UCSD-AML1 (cell line): ENCODE measurements at regions not wholly inside any gene's neighbourhood (a gene's known extent, or its start where the extent isn't known, plus 50 kb on each side); places are given as distances from the start of the nearest gene placed in this dataset.
"Not testable (repeated sequence)": the region's sequence is repeated elsewhere in the genome, so short reads cannot be mapped to it uniquely, and the experiment has no call there.

Source experiments
- DNase-seq: peaks from one replicate; lab custom pipeline; 2025; ENCODE audit not compliant: unreplicated experiment; lab: John Stamatoyannopoulos, UW

- no peak for DNase-seq
Measured at GRCh38 chr3:144683065-144683464, 711.4 kb downstream of the DIPK2A start.

- no peak for DNase-seq
Measured at GRCh38 chr3:144687862-144688261, 716.2 kb downstream of the DIPK2A start.

- DNase-seq, result no peak
Measured at GRCh38 chr3:144692488-144692887, 720.9 kb downstream of the DIPK2A start.

DNA sequence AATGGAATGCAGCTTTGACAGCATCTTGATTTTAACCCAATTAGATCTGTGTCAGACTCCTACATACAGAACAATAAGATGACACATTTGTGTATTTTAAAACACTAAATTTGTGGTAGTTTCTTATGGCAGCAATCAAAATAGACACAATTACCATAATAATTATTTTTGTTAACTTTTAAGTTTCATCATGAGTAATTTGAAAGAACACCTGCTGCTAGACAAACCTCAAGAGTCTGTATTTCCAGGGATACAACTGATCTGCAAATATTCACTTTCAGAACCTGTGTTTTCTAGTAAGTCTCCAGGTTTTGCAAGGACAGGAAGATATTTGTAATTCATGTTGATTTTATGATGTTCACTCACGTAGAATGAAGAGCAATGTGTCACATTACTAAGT, 736.8 kb downstream of the DIPK2A start:
- DNase-seq, result no peak

DNA sequence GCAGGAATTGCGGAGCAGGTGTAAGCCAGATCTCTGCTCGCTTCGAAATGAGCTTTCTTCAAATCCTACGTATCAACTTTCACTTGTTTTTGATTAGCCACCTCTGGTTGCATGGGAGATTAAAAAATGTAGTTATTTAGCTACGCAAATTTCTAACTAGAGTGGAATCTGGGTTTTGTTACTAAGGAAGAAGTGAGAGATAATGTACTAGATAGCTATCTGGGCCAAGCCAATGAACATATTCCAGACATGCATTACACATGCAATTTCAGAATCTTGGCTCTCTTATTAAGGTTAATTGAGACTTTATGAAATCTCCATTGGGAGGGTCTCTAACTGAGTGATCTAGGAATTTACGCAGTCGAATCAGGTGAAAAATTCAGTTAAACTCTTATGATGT, 765.7 kb downstream of the DIPK2A start:
- DNase-seq, result no peak

GRCh38 chr3:144743225-144743668, 771.6 kb downstream of the DIPK2A start:
- no peak for DNase-seq

DNA sequence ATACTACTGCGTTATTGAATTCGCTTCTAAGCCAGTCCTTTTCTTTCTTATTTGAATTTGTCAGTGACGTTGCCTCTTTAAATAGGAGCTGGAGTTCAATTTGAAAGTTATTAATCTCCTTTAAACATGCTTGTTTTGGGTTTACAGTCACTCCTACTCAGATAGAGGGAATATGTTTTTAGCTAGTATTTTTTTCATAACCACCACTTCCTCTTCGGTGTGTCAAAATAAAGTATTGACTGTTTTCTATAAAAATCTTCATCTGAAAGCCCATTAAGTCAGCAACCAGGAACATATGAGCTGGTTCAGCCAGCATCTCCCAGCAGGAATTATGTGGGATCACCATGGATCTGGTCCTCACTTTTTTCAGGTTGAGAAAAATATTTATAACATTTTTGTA, 772.9 kb downstream of the DIPK2A start:
- DNase-seq, result no peak

GRCh38 chr3:144746631-144747030, 775.0 kb downstream of the DIPK2A start:
- DNase-seq, result no peak

DNA sequence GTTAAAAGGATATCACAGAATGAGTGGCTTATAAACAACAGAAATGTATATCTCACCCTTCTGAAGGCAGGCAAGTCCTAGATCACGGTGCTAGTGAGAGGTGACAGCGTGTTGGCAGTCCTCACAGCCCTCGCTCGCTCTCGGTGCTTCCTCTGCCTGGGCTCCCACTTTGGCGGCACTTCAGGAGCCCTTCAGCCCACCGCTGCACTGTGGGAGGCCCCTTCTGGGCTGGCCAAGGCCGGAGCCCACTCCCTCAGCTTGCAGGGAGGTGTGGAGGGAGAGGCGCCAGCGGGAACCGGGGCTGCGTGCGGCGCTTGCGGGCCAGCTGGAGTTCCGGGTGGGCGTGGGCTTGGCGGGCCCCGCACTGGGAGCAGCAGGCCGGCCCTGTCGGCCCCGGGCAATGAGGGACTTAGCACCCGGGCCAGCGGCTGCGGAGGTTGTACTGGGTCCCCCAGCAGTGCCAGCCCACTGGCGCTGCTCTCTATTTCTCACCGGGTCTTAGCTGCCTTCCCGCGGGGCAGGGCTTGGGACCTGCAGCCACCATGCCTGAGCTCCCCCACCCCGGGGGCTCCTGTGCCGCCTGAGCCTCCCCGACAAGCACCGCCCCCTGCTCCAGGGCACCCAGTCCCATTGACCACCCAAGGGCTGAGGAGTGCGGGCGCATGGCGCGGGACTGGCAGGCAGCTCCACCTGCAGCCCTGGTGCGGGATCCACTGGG, 778.1 kb downstream of the DIPK2A start:
- DNase-seq, result not testable (repeated sequence)

DNA sequence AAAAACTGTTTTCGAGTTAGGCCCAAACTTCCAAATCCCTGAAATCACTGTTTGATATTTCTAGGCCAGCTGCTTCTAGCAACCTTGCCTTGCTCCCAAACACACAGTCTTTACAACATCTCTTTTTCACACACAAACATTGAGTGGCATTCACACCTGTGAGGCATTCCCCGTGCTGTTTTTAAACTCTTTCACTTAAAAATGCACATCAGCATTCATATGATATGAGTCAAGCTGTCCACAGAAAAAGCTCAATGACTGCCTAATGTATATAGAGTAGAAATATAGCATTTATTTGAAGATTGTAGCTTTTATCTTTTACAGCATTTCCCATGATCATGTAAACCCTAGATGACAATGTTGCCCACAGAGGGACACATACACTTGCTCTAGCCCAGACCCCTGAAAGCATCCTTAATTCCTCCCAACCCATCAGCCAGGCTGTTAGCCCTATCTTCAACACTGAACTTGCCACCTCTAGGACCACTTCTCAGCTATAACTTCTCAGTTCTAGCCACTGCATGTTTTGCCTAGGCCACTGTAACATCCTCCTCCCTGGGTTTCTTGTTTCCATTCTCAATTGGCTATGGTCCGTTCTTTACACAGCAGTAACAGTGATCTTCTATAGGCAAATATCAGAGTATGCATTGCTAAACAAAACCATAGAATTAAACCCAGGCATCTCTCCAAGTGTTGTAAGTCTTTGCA, 782.6 kb downstream of the DIPK2A start:
- no peak for DNase-seq

DNA sequence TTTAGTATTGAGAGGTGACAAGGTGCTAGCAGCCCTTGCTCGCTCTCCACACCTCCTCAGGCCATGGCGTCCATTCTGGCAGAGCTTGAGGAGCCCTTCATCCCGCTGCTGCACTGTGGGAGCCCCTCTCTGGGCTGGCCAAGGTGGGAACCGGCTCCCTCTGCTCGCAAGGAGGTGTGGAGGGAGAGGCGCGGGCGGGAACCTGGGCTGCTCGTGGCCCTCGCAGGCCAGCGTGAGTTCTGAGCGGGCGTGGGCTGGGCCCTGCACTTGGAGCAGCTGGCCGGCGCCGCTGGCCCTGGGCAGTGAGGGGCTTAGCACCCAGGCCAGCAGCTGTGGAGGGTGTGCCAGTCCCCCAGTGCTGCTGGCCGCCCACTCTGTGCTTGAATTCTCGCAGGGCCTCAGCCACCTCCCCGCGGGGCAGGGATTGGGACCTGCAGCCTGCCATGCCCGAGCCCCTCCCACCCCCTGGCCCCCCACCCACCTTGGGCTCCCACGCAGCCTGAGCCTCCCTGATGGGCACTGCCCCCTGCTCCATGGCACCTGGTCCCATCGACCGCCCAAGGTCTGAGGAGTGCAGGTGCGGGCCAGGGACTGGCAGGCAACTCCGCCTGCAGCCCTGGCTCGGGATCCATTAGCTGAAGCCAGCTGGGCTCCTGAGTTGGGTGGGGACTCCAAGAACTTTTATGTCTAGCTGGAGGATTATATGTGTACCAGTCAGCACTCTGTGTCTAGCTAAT, 785.2 kb downstream of the DIPK2A start:
- no peak for DNase-seq

DNA sequence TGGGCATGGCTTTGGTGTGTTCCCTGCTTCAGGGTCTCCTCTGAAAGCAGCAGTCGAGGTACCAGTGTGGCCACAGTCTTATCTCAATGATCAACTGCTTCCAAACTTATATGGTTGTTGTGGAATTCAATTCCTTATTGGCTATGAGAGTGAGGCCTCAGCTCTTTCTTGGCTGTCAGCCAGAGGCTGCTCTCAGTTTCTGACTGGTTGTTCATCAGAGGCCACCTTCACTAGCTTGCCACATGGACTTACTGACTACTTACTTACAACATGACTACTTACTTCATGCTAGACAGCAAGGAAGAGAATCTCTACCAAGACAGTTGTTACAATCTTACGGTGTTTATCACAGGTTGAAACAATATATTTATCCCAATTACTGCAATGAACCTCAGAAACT, 789.2 kb downstream of the DIPK2A start:
- DNase-seq, result no peak

GRCh38 chr3:144762091-144762490, 790.5 kb downstream of the DIPK2A start:
- DNase-seq, result no peak

DNA sequence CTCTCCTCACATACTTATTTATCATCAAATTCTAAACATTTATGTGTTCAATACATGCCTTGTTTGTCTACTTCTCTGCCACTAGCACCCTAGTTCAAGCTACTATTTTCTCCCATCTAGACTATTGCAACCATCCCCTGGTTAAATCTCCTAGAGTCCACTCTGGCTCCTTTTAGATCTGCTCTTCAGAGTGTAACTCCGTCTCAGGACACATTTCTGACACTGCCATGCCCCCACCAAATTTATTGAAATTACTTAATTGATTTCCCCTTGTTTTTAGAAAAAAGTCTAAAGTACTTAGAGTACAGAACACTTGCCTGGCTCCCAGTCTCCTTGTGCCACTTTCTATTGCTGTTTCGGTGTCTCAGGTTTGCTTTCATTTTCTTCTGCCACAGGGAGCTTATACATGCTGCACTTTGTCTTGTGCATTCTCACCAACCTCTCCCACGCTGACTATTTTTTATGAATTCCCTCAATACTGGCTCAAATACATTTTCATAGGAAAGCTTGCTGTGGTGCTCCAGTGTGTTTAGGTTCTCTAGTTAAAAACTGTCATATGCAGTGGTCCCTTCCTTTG, 792.3 kb downstream of the DIPK2A start:
- DNase-seq, result no peak

DNA sequence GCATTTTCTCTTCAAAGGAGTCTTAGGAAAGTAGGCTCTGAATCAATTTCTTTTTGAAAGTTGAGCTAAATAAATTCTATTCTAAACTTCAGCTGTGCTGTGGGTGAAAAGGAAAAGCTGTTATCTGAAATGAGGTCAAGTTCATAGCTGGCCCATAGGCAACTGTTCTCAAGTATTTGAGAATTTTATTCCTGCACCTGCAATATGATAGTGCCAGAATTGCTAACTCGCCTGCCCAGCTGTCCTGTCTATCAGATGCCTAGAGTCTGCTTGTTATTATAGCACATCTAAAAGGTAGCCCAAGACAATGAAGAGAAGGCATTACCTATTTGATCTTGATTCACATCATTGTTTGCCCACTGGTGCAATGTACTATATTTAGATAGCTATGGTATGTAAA, 798.7 kb downstream of the DIPK2A start:
- no peak for DNase-seq

DNA sequence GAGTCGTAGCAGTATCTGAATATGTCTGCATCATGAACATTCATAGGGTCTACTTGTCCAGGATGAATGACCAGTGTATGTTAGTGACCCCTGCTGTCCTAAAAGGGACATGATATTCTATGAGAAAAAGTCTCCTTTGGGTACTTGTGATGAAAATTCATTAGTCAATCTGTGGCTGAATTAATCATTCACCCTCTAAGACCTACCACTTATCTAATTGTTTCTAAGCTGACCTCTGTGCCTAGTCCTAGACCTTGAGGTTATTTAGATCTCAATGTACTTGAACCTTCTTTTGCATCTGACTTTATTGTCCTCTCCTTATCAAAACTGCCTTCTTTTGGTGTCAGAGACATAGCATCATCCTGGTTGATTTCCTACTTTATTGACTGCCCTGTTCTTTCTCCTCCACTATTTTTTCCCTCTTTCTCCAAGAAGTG, 799.3 kb downstream of the DIPK2A start:
- DNase-seq, result no peak

DNA sequence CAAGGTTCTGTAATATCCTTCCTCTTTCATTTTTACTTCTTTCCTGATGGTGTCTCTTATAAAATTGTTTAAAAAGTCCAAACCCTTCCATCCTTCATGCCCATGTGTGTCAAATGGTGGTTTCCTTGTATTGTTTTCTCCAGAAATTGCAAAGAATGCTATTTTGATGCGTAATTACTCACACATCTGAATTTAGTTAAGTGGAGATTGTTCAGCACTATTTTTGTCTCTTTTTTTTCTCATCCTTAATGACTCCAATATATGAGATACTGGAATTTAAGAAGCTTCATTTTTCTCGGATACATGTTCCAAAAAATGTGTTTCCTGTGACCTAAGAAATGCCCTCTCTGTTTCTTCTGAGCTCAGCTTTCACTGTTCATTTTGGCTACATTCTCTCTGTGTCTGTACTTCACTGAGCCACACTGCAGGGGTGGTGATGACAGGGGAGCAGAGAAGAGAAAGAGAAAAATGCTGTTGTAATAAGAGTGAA, 799.8 kb downstream of the DIPK2A start:
- DNase-seq, result no peak

GRCh38 chr3:144772372-144772771, 800.7 kb downstream of the DIPK2A start:
- DNase-seq, result no peak

DNA sequence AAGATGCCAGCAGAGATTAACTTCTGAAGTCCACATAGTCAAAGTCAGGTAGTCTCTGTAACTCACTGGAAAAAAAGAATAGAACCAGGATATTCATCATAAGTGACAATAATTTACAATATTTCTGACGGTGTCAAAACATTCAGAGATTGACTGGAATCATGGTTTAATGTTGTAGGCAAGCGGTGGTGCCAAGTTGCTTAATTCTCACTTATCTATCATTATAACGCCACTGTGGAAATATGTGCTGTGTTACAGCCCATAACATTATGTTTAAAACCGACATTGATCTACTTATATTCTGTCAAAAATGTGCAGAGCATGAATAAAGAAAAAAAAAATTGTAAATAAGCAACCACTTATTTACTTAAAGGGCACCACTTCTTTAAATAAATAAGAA, 801.7 kb downstream of the DIPK2A start:
- DNase-seq, result no peak

GRCh38 chr3:144774897-144775296, 803.3 kb downstream of the DIPK2A start:
- DNase-seq, result peak; percentile 4

- no peak for DNase-seq
Measured at GRCh38 chr3:144775551-144775950, 803.9 kb downstream of the DIPK2A start.
